ENCODE measurements at regions not wholly inside any gene's neighbourhood (a gene's known extent, or its start where the extent isn't known, plus 50 kb on each side); places are given as distances from the start of the nearest gene placed in this dataset.
A peak's percentile ranks its signal among the peaks of the same experiment; 100 is the strongest.

DNA sequence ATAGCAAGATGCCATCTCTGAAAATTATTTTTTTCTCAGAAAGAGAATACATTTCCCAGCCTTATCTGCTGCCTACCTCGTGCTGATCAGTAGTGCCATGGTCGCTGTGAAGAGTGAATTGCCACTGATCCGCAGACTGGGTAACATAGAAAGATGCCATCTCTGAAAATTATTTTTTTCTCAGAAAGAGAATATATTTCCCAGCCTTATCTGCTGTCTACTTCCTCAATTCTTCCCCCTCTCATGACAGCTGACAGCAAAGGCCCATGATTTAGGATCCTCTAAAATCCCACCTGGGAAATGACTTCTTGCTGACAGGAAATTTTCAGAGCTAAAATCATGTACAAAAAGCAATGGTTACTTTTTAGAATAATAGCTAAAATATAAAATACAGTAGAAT, 92.5 kb upstream of the AHR start:
- TF ChIP-seq, protein P1, sequence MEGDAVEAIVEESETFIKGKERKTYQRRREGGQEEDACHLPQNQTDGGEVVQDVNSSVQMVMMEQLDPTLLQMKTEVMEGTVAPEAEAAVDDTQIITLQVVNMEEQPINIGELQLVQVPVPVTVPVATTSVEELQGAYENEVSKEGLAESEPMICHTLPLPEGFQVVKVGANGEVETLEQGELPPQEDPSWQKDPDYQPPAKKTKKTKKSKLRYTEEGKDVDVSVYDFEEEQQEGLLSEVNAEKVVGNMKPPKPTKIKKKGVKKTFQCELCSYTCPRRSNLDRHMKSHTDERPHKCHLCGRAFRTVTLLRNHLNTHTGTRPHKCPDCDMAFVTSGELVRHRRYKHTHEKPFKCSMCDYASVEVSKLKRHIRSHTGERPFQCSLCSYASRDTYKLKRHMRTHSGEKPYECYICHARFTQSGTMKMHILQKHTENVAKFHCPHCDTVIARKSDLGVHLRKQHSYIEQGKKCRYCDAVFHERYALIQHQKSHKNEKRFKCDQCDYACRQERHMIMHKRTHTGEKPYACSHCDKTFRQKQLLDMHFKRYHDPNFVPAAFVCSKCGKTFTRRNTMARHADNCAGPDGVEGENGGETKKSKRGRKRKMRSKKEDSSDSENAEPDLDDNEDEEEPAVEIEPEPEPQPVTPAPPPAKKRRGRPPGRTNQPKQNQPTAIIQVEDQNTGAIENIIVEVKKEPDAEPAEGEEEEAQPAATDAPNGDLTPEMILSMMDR (conservative IDR thresholded peaks at IDR 0.05): no peak
- Mint-ChIP-seq H3K27ac (peak overlapping the region; percentile 10), H3K36me3 (no peaks in the 10 kb centered on the region), H3K27me3 (no peaks in the 10 kb centered on the region), H3K4me1 (ENCODE audit: unreplicated experiment) (no peaks in the 10 kb centered on the region), H3K4me3 (no peak overlapping the region), H3K9me3 (no peaks in the 10 kb centered on the region)
- no peak for DNase-seq (ENCODE audit: extremely low spot score, unreplicated experiment)

DNA sequence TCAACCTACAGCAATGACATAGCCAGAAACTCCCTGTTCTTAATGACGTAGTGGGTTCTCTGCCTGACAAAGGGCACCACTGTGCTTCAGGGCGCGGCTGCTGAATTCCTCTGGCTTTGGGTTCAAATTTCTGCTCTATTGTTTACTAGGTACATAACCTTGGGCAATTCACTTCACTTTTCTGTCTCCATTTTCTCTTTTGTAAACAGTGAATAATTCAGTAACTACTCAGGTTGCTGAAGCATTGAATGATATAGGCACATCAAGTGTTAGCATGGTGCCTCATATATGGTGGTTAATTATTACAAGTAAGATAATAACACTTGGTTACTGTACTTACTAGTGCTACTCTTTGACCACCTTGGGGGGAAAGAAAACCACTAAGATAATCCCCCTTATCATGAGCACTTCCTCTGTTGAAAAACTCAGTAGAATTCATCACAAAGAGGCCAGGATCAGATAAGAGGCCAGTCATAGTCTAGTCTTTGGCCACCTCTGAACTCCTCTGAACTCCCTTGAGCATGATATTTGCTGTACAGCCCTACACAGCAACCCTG, 92.0 kb upstream of the AHR start:
- Mint-ChIP-seq H3K36me3 (no peaks in the 10 kb centered on the region), H3K27me3 (no peaks in the 10 kb centered on the region), H3K27ac (peak overlapping the region; percentile 10), H3K4me3 (no peak overlapping the region), H3K4me1 (ENCODE audit: unreplicated experiment) (no peaks in the 10 kb centered on the region), H3K9me3 (no peaks in the 10 kb centered on the region)
- no peak for DNase-seq (ENCODE audit: extremely low spot score, unreplicated experiment)
- TF ChIP-seq, protein P1 (conservative IDR thresholded peaks at IDR 0.05): no peak

DNA sequence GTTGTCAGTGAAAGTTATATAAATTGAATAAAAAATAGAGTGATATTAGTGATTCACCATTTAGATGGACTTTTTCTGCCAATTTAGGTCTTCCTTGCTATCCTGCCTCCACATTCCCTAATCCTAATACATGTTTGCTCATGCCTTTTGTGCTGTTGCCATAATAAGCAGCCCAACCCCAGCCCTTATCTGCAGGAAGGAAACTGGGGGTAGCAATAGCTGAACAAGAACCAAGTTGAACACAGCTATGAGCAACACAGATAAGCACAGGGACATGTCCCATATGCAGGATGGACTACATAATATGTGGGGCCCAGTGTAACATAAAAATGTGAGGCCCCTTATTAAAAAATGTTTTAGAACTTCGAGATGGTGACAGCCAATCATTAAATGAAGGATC, 91.2 kb upstream of the AHR start:
- no peaks in the 10 kb centered on the region for H3K27me3 Mint-ChIP-seq
- TF ChIP-seq, protein P1 (conservative IDR thresholded peaks at IDR 0.05): no peak
- no peak for DNase-seq (ENCODE audit: extremely low spot score, unreplicated experiment)
- H3K4me3 Mint-ChIP-seq: no peak overlapping the region
- H3K9me3 Mint-ChIP-seq: no peaks in the 10 kb centered on the region
- H3K36me3 Mint-ChIP-seq: no peaks in the 10 kb centered on the region
- no peaks in the 10 kb centered on the region for H3K4me1 Mint-ChIP-seq (ENCODE audit: unreplicated experiment)
- no peak overlapping the region for H3K27ac Mint-ChIP-seq

DNA sequence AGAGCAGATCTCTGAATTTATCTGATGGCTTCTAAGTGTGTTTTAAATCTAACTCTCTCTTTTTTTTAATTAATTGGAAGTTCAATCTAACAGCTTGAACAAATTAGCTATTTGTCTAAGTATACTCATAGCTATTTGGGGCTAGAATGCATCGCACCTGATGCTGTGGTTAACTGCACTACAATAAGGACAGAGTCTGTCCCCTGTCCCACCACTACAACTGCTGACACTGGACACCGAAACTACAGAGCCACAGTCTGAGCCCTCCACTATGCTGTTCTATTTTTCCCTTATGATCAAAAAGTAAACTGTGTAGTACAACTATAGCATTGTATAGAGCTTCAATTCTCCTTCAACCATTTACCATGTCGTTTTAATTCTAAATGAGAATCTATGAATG, 89.4 kb upstream of the AHR start:
- Mint-ChIP-seq H3K27me3 (no peaks in the 10 kb centered on the region), H3K36me3 (no peaks in the 10 kb centered on the region), H3K4me3 (no peak overlapping the region), H3K27ac (no peak overlapping the region), H3K4me1 (ENCODE audit: unreplicated experiment) (no peaks in the 10 kb centered on the region), H3K9me3 (no peaks in the 10 kb centered on the region)
- DNase-seq (ENCODE audit: extremely low spot score, unreplicated experiment): no peak
- TF ChIP-seq, protein P1 (conservative IDR thresholded peaks at IDR 0.05): no peak

DNA sequence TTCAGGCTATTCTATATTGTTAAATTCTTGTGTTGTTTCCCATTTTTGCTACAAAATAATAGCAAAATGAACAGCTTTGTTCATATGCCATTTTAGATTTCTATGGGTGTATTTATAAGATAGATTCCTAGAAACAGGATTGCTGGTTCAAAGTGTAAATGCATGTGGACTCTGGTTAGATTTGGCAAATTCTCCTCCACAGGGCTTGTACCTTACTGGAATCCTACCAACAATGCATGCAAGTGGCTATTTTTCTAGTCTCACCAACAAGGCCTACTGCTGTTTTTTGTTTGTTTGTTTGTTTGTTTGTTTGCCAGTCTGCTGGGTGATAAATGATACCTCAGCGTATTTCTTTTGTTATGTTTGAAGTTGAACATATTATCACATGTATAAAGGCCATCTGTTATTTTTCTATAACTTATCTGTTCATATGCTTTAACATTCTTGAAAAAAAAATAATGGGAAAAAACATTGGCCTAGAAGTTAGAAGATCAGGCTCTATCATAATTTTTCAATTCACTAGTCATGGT, 87.1 kb upstream of the AHR start:
- Mint-ChIP-seq H3K9me3 (peaks cover 6% of the 10 kb centered on the region), H3K4me3 (no peak overlapping the region), H3K4me1 (ENCODE audit: unreplicated experiment) (no peaks in the 10 kb centered on the region), H3K36me3 (no peaks in the 10 kb centered on the region), H3K27ac (no peak overlapping the region), H3K27me3 (peaks cover 1% of the 10 kb centered on the region)
- TF ChIP-seq, protein P1 (conservative IDR thresholded peaks at IDR 0.05): no peak
- no peak for DNase-seq (ENCODE audit: extremely low spot score, unreplicated experiment)

DNA sequence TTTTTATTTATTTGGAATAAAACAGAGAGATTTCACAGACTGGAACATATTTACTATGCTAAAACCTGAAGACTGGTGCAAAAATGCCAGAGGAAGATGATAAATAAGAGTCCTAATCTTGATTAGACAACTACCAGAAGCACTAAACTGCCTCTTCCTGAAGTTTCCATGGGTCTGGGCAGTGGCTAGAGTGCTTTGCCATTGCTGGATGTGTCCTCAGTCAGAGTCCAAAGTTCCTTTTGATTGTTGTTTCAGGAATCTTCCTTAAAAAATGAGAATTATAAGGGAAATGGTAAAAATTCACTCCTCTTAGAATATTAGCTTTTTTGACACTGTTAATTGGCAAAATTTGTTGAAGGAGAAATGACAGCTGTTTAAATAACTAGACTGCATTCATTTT, 86.3 kb upstream of the AHR start:
- TF ChIP-seq, protein P1 (conservative IDR thresholded peaks at IDR 0.05): no peak
- Mint-ChIP-seq H3K27ac (no peak overlapping the region), H3K4me1 (ENCODE audit: unreplicated experiment) (no peaks in the 10 kb centered on the region), H3K4me3 (no peak overlapping the region), H3K9me3 (peaks cover 6% of the 10 kb centered on the region), H3K36me3 (no peaks in the 10 kb centered on the region), H3K27me3 (peaks cover 4% of the 10 kb centered on the region)
- DNase-seq (ENCODE audit: extremely low spot score, unreplicated experiment): no peak
